Thyroid gland (tissue), 4 donors: ENCODE measurements at regions not wholly inside any gene's neighbourhood (a gene's known extent, or its start where the extent isn't known, plus 50 kb on each side); places are given as distances from the start of the nearest gene placed in this dataset.

Experiments
- CTCF ChIP-seq, 6 experiments: fragments of 200-600 bp in 3 of 6; fragments of 450-650 bp in 3 of 6; sonication (generic) in 3 of 6; IDR thresholded peaks; one replicate each; pipeline ENCODE4 v1.5.1; 2016 to 2019; ENCODE audit warnings: antibody characterized with exemption in 6 of 6, mild to moderate bottlenecking in 2 of 6, inconsistent platforms in 1 of 6, moderate library complexity in 1 of 6
- POLR2A ChIP-seq, 2 donors: fragments of 450-650 bp; IDR thresholded peaks; one replicate each; pipeline ENCODE4 v1.6.1; 2017; ENCODE audit warnings: antibody characterized with exemption in 2 of 2, mild to moderate bottlenecking in 2 of 2, moderate library complexity in 1 of 2

GRCh38 chrX:147853701-147854100, 58.0 kb upstream of the FMR1 start:
- TF ChIP-seq CTCF (IDR thresholded peaks at IDR 0.05) = no peak
- TF ChIP-seq POLR2A (IDR thresholded peaks at IDR 0.05) = no peak
